ENCODE measurements at regions not wholly inside any gene's neighbourhood (a gene's known extent, or its start where the extent isn't known, plus 50 kb on each side); places are given as distances from the start of the nearest gene placed in this dataset.

- DNase-seq, result no peak
These were observed 369.0 kb downstream of the CBLN2 start for GRCh38 chr18:72174972-72175649.

- DNase-seq, result no peak
These were observed 372.5 kb downstream of the CBLN2 start for GRCh38 chr18:72171596-72171995.

GRCh38 chr18:72161691-72162090, 382.5 kb downstream of the CBLN2 start:
- no peak for DNase-seq

GRCh38 chr18:72160510-72161445, 383.4 kb downstream of the CBLN2 start:
- DNase-seq, result no peak

- no peak for DNase-seq
These were observed 388.8 kb downstream of the CBLN2 start for GRCh38 chr18:72155327-72155726.

- no peak for DNase-seq
These were observed 389.2 kb downstream of the CBLN2 start for GRCh38 chr18:72154926-72155325.

- DNase-seq, result no peak
These were observed 391.2 kb downstream of the CBLN2 start for GRCh38 chr18:72152935-72153334.

- no peak for DNase-seq
These were observed 396.3 kb downstream of the CBLN2 start for GRCh38 chr18:72147830-72148229.

- DNase-seq, result no peak
These were observed 404.1 kb downstream of the CBLN2 start for GRCh38 chr18:72140007-72140406.

GRCh38 chr18:72128649-72129048, 415.5 kb downstream of the CBLN2 start:
- DNase-seq, result no peak

GRCh38 chr18:72122103-72122502, 422.0 kb downstream of the CBLN2 start:
- DNase-seq, result no peak

GRCh38 chr18:72119082-72119481, 425.1 kb downstream of the CBLN2 start:
- no peak for DNase-seq

GRCh38 chr18:72114801-72115594, 429.1 kb downstream of the CBLN2 start:
- no peak for DNase-seq

GRCh38 chr18:72107647-72108383, 436.3 kb downstream of the CBLN2 start:
- no peak for DNase-seq

GRCh38 chr18:72104851-72105250, 439.3 kb downstream of the CBLN2 start:
- DNase-seq, result no peak

- DNase-seq, result no peak
These were observed 441.7 kb downstream of the CBLN2 start for GRCh38 chr18:72102412-72102811.

GRCh38 chr18:72100465-72101004, 443.6 kb downstream of the CBLN2 start:
- DNase-seq, result no peak

GRCh38 chr18:72091369-72091768, 452.8 kb downstream of the CBLN2 start:
- DNase-seq, result no peak

- no peak for DNase-seq
These were observed 454.7 kb downstream of the CBLN2 start for GRCh38 chr18:72089432-72089831.

- DNase-seq, result no peak
These were observed 457.7 kb downstream of the CBLN2 start for GRCh38 chr18:72086421-72086820.

- DNase-seq, result no peak
These were observed 469.1 kb downstream of the CBLN2 start for GRCh38 chr18:72075040-72075439.

GRCh38 chr18:72063001-72063400, 481.1 kb downstream of the CBLN2 start:
- DNase-seq, result no peak
